K562 (cell line): ENCODE measurements at regions not wholly inside any gene's neighbourhood (a gene's known extent, or its start where the extent isn't known, plus 50 kb on each side); places are given as distances from the start of the nearest gene placed in this dataset.

Source experiments
- ATAC-seq: fragments of 200-7000 bp; cut with Tn5 transposase; 3 replicates; pipeline ENCODE4 v1.9.1; 2020; ENCODE audit warnings: moderate library complexity
- BruUV-seq: library from RNA; stranded (reverse); fragments of 400-500 nt; replicated peaks from 2 replicates; lab custom pipeline; 2021; lab: Mats Ljungman, UMichigan
- CTCF ChIA-PET: fragments of 300-600 bp; formaldehyde crosslinking; extraction: SDS; loops from one replicate; lab custom pipeline; 2021; ENCODE audit warnings: low intra/inter-chr PET ratio; lab: Yijun Ruan, JAX
- POLR2A ChIA-PET: fragments of 300-600, 350-650 bp; sonication (Branson Sonifier 250); formaldehyde crosslinking; extraction: SDS; loops from one replicate; lab custom pipeline; 2021; ENCODE audit warnings: antibody characterized with exemption, inconsistent platforms; lab: Yijun Ruan, JAX
- DNase-seq, 4 experiments: peaks; one replicate each; pipeline versions ENCODE4 v3.0.0 to v3.0.0-alpha.2; 2011 to 2018; ENCODE audit warnings: low spot score in 3 of 4, mixed read lengths in 3 of 4; ENCODE audit errors: extremely low read depth in 1 of 4
- FAIRE-seq: peaks from 2 replicates; lab custom pipeline; 2011; peaks lifted over from hg19 to GRCh38; lab: Jason Lieb, UNC
- H2AFZ ChIP-seq: 2 replicates; pipeline ENCODE4 v1.6.0; 2011; ENCODE audit warnings: low read depth, low read length, control low read depth, inconsistent platforms
- H3K27ac ChIP-seq: fragments of 200-600 bp; 3 replicates; pipeline ENCODE4 v1.8.0; 2011; ENCODE audit warnings: low read depth, mild to moderate bottlenecking, control low read depth, inconsistent platforms, low read length, moderate library complexity, mixed read lengths; ENCODE audit errors: extremely low read depth
- H3K27me3 ChIP-seq, 2 experiments: fragments of 300-600 bp in 1 of 2; 2 replicates in 1 of 2; 3 replicates in 1 of 2; pipeline versions ENCODE4 v1.6.0 to v1.8.0; 2011; ENCODE audit warnings: inconsistent platforms in 2 of 2, low read length in 2 of 2, mild to moderate bottlenecking in 1 of 2, mixed read lengths in 1 of 2, moderate library complexity in 1 of 2; ENCODE audit not compliant: control insufficient read depth in 2 of 2, insufficient read depth in 2 of 2
- H3K36me3 ChIP-seq: fragments of 300-600 bp; 3 replicates; pipeline ENCODE4 v1.8.0; 2011; ENCODE audit warnings: mild to moderate bottlenecking, low read length, inconsistent platforms; ENCODE audit not compliant: control insufficient read depth, insufficient read depth
- H3K4me1 ChIP-seq, 2 experiments: fragments of 200-600 bp in 1 of 2; replicated peaks in 1 of 2; 2 replicates in 1 of 2; 3 replicates in 1 of 2; pipeline versions ENCODE4 v1.5.1 to v1.8.0; 2011; ENCODE audit warnings: inconsistent platforms in 2 of 2, low read length in 2 of 2, mild to moderate bottlenecking in 1 of 2, mixed read lengths in 1 of 2, moderate library complexity in 1 of 2; ENCODE audit not compliant: control insufficient read depth in 2 of 2, insufficient read depth in 2 of 2
- H3K4me2 ChIP-seq: 2 replicates; pipeline ENCODE4 v1.6.1; 2011; ENCODE audit warnings: low read length, control low read depth, inconsistent platforms, mixed read lengths; ENCODE audit not compliant: insufficient read depth
- H3K4me3 ChIP-seq: fragments of 200-600 bp; sonication (generic), shearing (Covaris generic); 2 replicates; pipeline ENCODE4 v1.5.1; 2016; ENCODE audit warnings: control low read depth, inconsistent platforms
- H3K79me2 ChIP-seq: fragments of 200-600 bp; 3 replicates; pipeline ENCODE4 v1.8.0; 2011; ENCODE audit warnings: low read length, inconsistent platforms; ENCODE audit not compliant: control insufficient read depth, insufficient read depth
- H3K9ac ChIP-seq, 2 experiments: 2 replicates each; pipeline versions ENCODE4 v1.6.0 to v1.6.1; 2011; ENCODE audit warnings: low read depth in 2 of 2, low read length in 2 of 2, control low read depth in 1 of 2, inconsistent platforms in 1 of 2, mild to moderate bottlenecking in 1 of 2, mixed read lengths in 1 of 2; ENCODE audit not compliant: insufficient read depth in 1 of 2
- H3K9me1 ChIP-seq: one replicate; pipeline ENCODE4 v1.6.0; 2011; ENCODE audit warnings: inconsistent platforms, mild to moderate bottlenecking, low read length, moderate library complexity; ENCODE audit not compliant: control insufficient read depth, insufficient read depth
- H3K9me3 ChIP-seq: replicated peaks from 2 replicates; pipeline ENCODE4 v1.5.1; 2011; ENCODE audit warnings: low read depth, low read length, inconsistent platforms; ENCODE audit not compliant: control insufficient read depth, insufficient read depth
- H4K20me1 ChIP-seq: replicated peaks from 2 replicates; pipeline ENCODE4 v1.6.1; 2011; ENCODE audit warnings: low read length, inconsistent platforms, mixed read lengths; ENCODE audit not compliant: control insufficient read depth, insufficient read depth
- BRD9 ChIP-seq: fragments of 450-650 bp; IDR thresholded peaks from 2 replicates; pipeline ENCODE4 v1.6.1; 2018; ENCODE audit warnings: low read depth; ENCODE audit not compliant: partially characterized antibody
- CBX5 ChIP-seq: IDR thresholded peaks from 2 replicates; pipeline ENCODE4 v1.6.1; 2014; ENCODE audit warnings: low read depth, borderline replicate concordance
- E2F1 ChIP-seq: sonication (generic); formaldehyde crosslinking; IDR thresholded peaks from 2 replicates; pipeline ENCODE4 v1.8.1; 2023; ENCODE audit warnings: mild to moderate bottlenecking, missing genetic modification reagents, moderate library complexity
- ELF1 ChIP-seq: fragments of 200-800 bp; sonication (Bioruptor generic); IDR thresholded peaks from 2 replicates; pipeline ENCODE4 v1.6.1; 2016; ENCODE audit warnings: missing genetic modification characterization, missing compliant biosample characterization
- MED1 ChIP-seq: sonication (generic); formaldehyde crosslinking; IDR thresholded peaks from 2 replicates; pipeline ENCODE4 v1.8.1; 2023; ENCODE audit warnings: missing genetic modification reagents, borderline replicate concordance
- MIER1 ChIP-seq: fragments of 450-650 bp; IDR thresholded peaks from 2 replicates; pipeline ENCODE4 v1.6.1; 2016; ENCODE audit warnings: antibody characterized with exemption, mild to moderate bottlenecking, low read depth
- NFRKB ChIP-seq: fragments of 450-650 bp; IDR thresholded peaks from 2 replicates; pipeline ENCODE4 v1.6.1; 2016; ENCODE audit warnings: low read depth
- NFXL1 ChIP-seq: fragments of 450-650 bp; formaldehyde crosslinking; IDR thresholded peaks from 2 replicates; pipeline ENCODE4 v1.4.0; 2021; ENCODE audit warnings: mild to moderate bottlenecking
- NR2C1 ChIP-seq, 2 experiments: fragments of 450-650 bp; IDR thresholded peaks; 2 replicates each; pipeline ENCODE4 v1.6.1; 2017; ENCODE audit warnings: mild to moderate bottlenecking in 2 of 2, antibody characterized with exemption in 1 of 2, inconsistent platforms in 1 of 2, missing compliant biosample characterization in 1 of 2, missing genetic modification characterization in 1 of 2
- TAF1 ChIP-seq: IDR thresholded peaks from 2 replicates; pipeline ENCODE4 v1.6.1; 2011; ENCODE audit warnings: mild to moderate bottlenecking, low read length, moderate library complexity; ENCODE audit not compliant: insufficient read depth, control insufficient read depth, severe bottlenecking; ENCODE audit errors: extremely low read depth
- ZNF24 ChIP-seq: fragments of 450-650 bp; IDR thresholded peaks from 2 replicates; pipeline ENCODE4 v1.6.1; 2016
- ZNF507 ChIP-seq: conservative IDR thresholded peaks from 2 replicates; pipeline ENCODE4 v1.6.1; 2017; ENCODE audit warnings: missing genetic modification characterization, missing compliant biosample characterization
- ZNF778 ChIP-seq: fragments of 450-650 bp; formaldehyde crosslinking; IDR thresholded peaks from 2 replicates; pipeline ENCODE4 v1.4.0; 2020; ENCODE audit warnings: mild to moderate bottlenecking, moderate library complexity
- WGBS: fragments of 100-300 bp; shearing (Covaris generic); methylation state at CpG from one replicate; pipeline ENCODE4 v1.1.6; 2016; ENCODE audit warnings: low coverage, mixed read lengths; ENCODE audit not compliant: insufficient coverage; ENCODE audit errors: missing lambda C conversion rate; 5-methylcytosine and 5-hydroxymethylcytosine counted together
- in situ Hi-C: fragments of 300-500 bp; cut with MboI; formaldehyde crosslinking; loops from 4 replicates; pipeline ENCODE4 v1.15.0; 2018; ENCODE audit warnings: inconsistent platforms, mixed read lengths
- intact Hi-C: fragments of 100-400 bp; cut with micrococcal nuclease; formaldehyde crosslinking; loops from 2 replicates; pipeline ENCODE4 v1.14.2; 2022

- no peaks in the 10 kb centered on the region for H3K4me1 ChIP-seq
- no peaks in the 10 kb centered on the region for H4K20me1 ChIP-seq
- H3K79me2 ChIP-seq: no peaks in the 10 kb centered on the region
- H3K9ac ChIP-seq: no peak overlapping the region
- FAIRE-seq: no peak
- no peak overlapping the region for H2AFZ ChIP-seq
- in situ Hi-C loops (no loop called here), intact Hi-C loops (no loop called here)
- no peak overlapping the region for H3K4me2 ChIP-seq
- TF ChIP-seq ZNF24 (no peak), E2F1 (no peak), ZNF507 (no peak), ZNF778 (no peak), MED1 (CRISPR knock-in tag) (no peak), CBX5 (no peak), ELF1 (tag) (no peak), NFXL1 (CRISPR knock-in tag) (no peak), NR2C1 (IDR thresholded peaks at IDR 0.05) (no peak), NR2C1 (tag; IDR thresholded peaks at IDR 0.05) (no peak), TAF1 (no peak), NFRKB (no peak), BRD9 (no peak), MIER1 (no peak)
- no peaks in the 10 kb centered on the region for H3K36me3 ChIP-seq
- ATAC-seq: no peak
- H3K27ac ChIP-seq: no peak overlapping the region
- no peaks in the 10 kb centered on the region for H3K27me3 ChIP-seq
- CTCF ChIA-PET: no interaction called here
- H3K9me1 ChIP-seq: no peaks in the 10 kb centered on the region
- no peak overlapping the region for H3K4me3 ChIP-seq
- WGBS: 2% methylated on average over 4 of the region's 4 CpGs
- H3K9me3 ChIP-seq: no peaks in the 10 kb centered on the region
- no TSS peak for BruUV-seq
- POLR2A ChIA-PET: interaction anchor here (0.6 kb wide), 1 partner anchor 11 kb away, joined by 3 read pairs; no protein-coding TSS in a partner anchor
- no peak for DNase-seq
Observed at GRCh38 chr15:47991357-47991756, 129.4 kb upstream of the SLC24A5 start.
